SK-N-MC (cell line): ENCODE measurements at regions not wholly inside any gene's neighbourhood (a gene's known extent, or its start where the extent isn't known, plus 50 kb on each side); places are given as distances from the start of the nearest gene placed in this dataset.

Experiments
- DNase-seq: peaks from one replicate; pipeline ENCODE4 v3.0.0-alpha.2; 2011; ENCODE audit warnings: low read depth, low spot score
- H3K27ac ChIP-seq: fragments of 200-600 bp; sonication (generic); 2 replicates; pipeline ENCODE4 v1.5.1; 2016; ENCODE audit warnings: mixed run types
- H3K36me3 ChIP-seq: fragments of 200-600 bp; sonication (generic); 2 replicates; pipeline ENCODE4 v1.6.1; 2017; ENCODE audit warnings: antibody characterized with exemption, low read length, mixed read lengths; ENCODE audit not compliant: insufficient read depth
- H3K4me3 ChIP-seq: fragments of 200-600 bp; sonication (generic); 2 replicates; pipeline ENCODE4 v1.5.1; 2016
- H3K9ac ChIP-seq: fragments of 200-600 bp; sonication (generic); 2 replicates; pipeline ENCODE4 v1.8.0; 2017; ENCODE audit warnings: mixed run types, mixed read lengths; ENCODE audit not compliant: insufficient read length
- H3K9me3 ChIP-seq: fragments of 200-600 bp; sonication (generic); 2 replicates; pipeline ENCODE4 v1.6.1; 2017; ENCODE audit warnings: low read depth, mild to moderate bottlenecking, antibody characterized with exemption, low read length, moderate library complexity, mixed read lengths
- EZH2 ChIP-seq: fragments of 200-600 bp; sonication (generic); IDR thresholded peaks from one replicate; pipeline ENCODE4 v1.6.1; 2017; ENCODE audit warnings: antibody characterized with exemption
- FOXP2 ChIP-seq: optimal IDR thresholded peaks from 2 replicates; pipeline ENCODE3; 2011; ENCODE audit warnings: mild to moderate bottlenecking, moderate library complexity; ENCODE audit not compliant: insufficient read depth; ENCODE audit errors: extremely low read length, control extremely low read depth
- POLR2AphosphoS5 ChIP-seq: IDR thresholded peaks from 2 replicates; pipeline ENCODE4 v1.6.1; 2012; ENCODE audit warnings: mild to moderate bottlenecking, low read depth, low read length, borderline replicate concordance

DNA sequence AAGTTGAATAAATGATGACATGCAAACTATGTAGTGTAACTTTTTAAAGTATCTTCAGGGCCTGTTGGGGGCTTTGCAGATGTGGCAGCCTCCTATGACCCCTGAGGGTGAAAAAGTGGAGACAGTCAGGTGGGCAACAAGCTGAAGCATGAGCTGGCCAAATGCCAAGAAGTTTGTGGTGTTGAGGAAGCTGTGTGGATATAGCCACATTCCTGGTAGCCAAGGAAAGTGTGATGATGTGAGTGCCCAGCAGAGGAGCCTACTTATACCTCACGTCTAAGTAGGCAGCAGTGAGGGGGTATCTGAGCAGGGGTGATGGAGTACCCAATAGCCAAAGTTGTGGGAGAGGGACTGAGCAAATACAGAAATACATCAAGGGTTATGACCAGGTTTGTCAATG lies 621.2 kb upstream of the CDH6 start:
- Histone ChIP-seq H3K9ac (no peak overlapping the region), H3K36me3 (no peaks in the 10 kb centered on the region), H3K9me3 (no peaks in the 10 kb centered on the region), H3K4me3 (no peak overlapping the region), H3K27ac (no peak overlapping the region)
- DNase-seq: no peak
- TF ChIP-seq FOXP2 (no peak), EZH2 (no peak)

DNA sequence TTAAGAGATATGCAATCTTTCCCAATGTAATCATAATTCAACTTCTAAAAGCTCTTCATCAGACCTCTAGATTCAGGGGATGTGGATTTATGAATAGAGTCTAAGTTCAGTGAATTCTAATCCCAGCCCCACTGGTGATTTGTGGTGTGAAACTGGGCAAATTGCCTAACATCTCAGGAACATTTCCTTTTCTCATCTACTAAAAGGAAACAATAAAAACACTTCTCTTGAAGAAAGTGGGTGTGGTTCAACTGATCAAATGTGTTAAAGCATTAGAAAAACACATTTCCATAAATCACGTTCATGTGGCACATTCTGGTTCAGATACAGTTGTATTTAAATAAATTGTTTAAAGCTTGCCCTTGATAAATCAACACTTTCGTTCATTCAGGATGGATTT lies 631.7 kb upstream of the CDH6 start:
- H3K4me3 ChIP-seq: no peak overlapping the region
- no peak overlapping the region for H3K27ac ChIP-seq
- H3K9ac ChIP-seq: no peak overlapping the region
- no peaks in the 10 kb centered on the region for H3K9me3 ChIP-seq
- TF ChIP-seq FOXP2 (no peak), EZH2 (no peak), POLR2AphosphoS5 (no peak; the same call in 1 of the 2 replicates)
- DNase-seq: peak; percentile 35
- H3K36me3 ChIP-seq: no peaks in the 10 kb centered on the region

DNA sequence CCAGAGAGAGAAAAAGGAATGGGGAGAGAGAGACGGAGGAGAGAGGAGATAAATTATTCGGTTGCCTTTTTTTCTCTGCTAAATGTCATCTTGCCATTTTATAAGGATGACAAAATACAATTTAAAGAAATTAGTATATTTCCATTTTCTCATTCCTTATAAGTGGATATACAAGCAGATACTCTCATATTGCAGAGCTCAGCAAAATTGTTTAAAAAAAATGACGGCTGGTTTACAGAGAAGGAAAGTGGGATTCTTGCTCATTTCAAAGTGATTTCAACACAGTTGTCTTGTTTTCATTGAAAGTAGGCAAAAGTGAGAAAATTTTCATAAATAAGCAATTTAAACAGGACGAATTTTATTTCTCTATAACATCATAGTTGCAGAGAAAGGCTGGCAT lies 641.9 kb upstream of the CDH6 start:
- DNase-seq: no peak
- no peaks in the 10 kb centered on the region for H3K36me3 ChIP-seq
- H3K4me3 ChIP-seq: no peak overlapping the region
- no peaks in the 10 kb centered on the region for H3K9me3 ChIP-seq
- no peak overlapping the region for H3K9ac ChIP-seq
- H3K27ac ChIP-seq: no peak overlapping the region
- TF ChIP-seq POLR2AphosphoS5 (no peak), FOXP2 (no peak), EZH2 (no peak)

DNA sequence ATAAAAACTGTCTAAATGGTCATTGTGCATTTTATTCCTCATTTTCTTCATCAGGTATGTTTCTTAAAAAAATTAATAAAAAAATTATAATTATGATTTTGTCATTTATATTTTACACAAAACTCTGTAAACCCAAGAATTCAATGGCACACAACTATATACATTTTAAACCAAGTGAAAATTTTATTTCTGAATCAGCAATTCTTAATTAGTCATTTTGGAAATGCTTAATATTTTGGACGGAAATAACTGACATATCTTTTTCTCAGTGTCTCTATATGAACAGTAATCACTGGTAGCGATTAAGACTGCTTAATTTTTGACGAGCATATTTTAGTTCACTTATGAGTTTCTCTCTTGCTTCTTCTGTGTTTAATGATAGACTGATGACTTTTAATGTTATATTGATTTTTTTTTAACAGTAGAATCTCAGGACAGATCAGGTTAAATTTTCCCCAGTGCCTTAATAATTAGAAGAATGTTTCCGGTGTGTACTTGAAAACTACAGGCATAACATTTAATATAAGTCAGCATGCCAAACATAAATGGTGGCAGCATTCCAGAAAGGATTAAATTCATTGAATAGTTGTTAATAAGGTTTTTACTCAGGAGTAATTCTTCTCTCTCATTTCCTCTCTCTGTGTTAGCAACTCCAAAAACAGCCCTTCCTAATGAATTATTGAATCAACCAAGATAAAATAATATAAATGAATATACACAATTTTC lies 644.7 kb upstream of the CDH6 start:
- peak; percentile 72 for DNase-seq
- peak overlapping the region; percentile 60; the same call in 1 of the 2 replicates for H3K27ac ChIP-seq
- no peak overlapping the region for H3K9ac ChIP-seq
- TF ChIP-seq EZH2: no peak
- no peak for TF ChIP-seq FOXP2
- TF ChIP-seq POLR2AphosphoS5: no peak; the same call in 1 of the 2 replicates
- no peaks in the 10 kb centered on the region for H3K9me3 ChIP-seq
- H3K4me3 ChIP-seq: peak overlapping the region; percentile 32; the same call in 1 of the 2 replicates
- H3K36me3 ChIP-seq: no peaks in the 10 kb centered on the region

DNA sequence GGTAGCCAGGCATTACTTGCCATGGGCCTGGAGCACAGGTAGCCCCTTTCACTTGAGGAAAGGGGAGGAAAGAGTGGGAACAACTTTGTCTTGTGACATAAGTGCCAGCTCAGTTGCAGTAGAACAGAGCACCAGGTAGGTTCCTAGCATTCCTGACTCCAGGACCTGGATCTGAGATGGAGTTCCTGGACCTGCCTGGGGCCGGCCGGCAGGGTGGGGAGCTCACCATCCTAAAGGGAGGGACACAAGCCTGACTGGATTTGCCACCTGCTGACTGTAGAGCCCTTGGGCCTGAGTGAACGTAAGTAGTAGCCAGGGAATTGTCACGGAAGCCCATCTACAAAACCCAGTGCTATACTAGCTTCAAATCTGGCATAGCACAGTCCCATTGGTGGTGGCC lies 653.3 kb upstream of the CDH6 start:
- H3K9me3 ChIP-seq: no peaks in the 10 kb centered on the region
- H3K4me3 ChIP-seq: no peak overlapping the region
- no peak for TF ChIP-seq EZH2
- no peaks in the 10 kb centered on the region for H3K36me3 ChIP-seq
- DNase-seq: no peak
- H3K9ac ChIP-seq: no peak overlapping the region
- no peak overlapping the region for H3K27ac ChIP-seq

DNA sequence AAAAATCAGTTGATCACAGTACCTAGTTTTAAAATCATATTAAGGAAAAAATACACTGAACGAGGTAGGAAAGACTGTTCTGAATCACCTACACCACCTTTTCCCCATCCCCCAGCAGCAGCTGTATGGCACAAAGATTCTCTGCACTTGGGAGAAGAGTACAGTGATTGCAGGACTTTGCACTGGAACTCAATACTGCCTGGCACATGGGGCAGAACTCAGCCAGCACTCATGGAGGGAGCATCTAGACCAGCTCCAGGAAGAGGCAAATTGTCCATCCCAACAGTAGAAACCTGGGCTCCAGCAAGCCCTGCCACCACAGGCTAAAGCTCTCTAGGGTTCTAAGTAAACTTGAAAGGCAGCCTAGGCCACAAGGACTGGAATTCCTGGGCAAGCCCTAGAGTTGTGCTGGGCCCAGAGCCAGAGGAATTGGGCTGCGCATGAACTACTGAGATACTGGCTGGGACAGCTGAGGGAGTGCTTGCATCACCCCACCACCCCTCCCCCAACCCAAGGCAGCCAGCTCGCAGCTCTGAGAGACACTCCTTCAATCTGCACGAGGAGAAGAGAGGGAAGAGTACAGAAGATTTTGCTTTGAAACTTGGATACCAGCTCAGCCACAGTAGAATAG lies 654.4 kb upstream of the CDH6 start:
- H3K4me3 ChIP-seq: no peak overlapping the region
- H3K36me3 ChIP-seq: no peaks in the 10 kb centered on the region
- H3K27ac ChIP-seq: no peak overlapping the region
- no peak overlapping the region for H3K9ac ChIP-seq
- TF ChIP-seq FOXP2 (no peak), POLR2AphosphoS5 (no peak), EZH2 (no peak)
- H3K9me3 ChIP-seq: no peaks in the 10 kb centered on the region
- DNase-seq: no peak

DNA sequence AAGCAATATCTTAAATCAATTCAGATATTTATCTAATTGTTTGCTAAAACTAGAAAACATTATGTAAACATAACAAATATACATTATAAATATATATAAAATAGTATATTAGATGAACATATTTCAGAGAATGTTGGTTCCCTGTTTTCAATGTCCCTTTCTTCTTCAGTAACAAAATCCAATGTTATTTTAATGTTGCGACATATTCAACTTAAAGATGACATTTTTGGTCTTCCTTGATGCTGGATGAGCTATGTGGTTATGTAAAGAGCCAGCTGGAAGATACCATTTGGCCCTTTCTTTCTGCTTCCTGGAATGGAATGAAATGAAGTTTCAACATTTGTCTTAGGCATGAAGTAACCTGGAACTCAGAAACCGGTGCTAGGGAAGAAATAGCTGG lies 668.1 kb upstream of the CDH6 start:
- DNase-seq: no peak
- Histone ChIP-seq H3K4me3 (no peak overlapping the region), H3K36me3 (no peaks in the 10 kb centered on the region), H3K27ac (no peak overlapping the region), H3K9me3 (no peaks in the 10 kb centered on the region), H3K9ac (no peak overlapping the region)
- TF ChIP-seq EZH2 (no peak), FOXP2 (no peak), POLR2AphosphoS5 (no peak)

DNA sequence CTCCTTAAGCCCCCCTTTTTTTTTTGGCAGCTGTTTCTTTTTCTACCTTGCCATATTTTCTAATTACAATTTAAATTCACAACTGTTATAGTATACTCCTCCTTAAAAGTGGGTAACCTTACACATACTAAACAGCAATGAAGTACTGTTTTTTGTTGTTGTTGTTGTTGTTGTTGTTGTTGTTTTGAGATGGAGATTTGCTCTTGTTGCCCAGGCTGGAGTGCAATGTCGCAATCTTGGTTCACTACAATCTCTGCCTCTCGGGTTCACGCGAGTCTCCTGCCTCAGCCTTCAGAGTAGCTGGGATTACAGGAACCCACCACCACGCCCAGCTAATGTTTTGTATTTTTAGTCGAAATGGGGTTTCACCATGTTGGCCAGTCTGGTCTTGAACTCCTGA lies 669.1 kb upstream of the CDH6 start:
- Histone ChIP-seq H3K36me3 (no peaks in the 10 kb centered on the region), H3K27ac (no peak overlapping the region), H3K4me3 (no peak overlapping the region), H3K9ac (no peak overlapping the region), H3K9me3 (no peaks in the 10 kb centered on the region)
- no peak for TF ChIP-seq EZH2
- TF ChIP-seq FOXP2: no peak
- no peak for TF ChIP-seq POLR2AphosphoS5
- DNase-seq: no peak

DNA sequence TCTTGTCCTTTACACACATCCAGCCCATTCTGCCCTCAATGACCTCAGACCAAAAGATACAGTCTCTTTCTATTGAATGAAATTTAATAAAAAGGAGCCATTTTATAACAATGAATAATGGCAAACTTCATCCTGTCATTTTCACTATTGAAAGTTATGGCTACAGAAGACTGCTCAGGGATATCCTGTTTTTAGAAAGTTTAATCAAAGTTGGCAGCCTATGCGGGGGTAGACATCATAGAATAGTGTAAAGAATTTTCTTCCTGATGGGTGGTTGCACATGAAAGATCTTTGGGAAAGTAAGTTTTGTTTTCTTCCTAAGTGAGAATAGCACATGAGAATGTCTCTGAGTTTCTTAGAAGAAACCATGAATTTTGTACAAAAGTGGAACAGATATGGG lies 670.4 kb upstream of the CDH6 start:
- no peak for DNase-seq
- H3K4me3 ChIP-seq: no peak overlapping the region
- no peak overlapping the region for H3K9ac ChIP-seq
- no peaks in the 10 kb centered on the region for H3K36me3 ChIP-seq
- TF ChIP-seq EZH2 (no peak), POLR2AphosphoS5 (no peak)
- no peaks in the 10 kb centered on the region for H3K9me3 ChIP-seq
- no peak overlapping the region for H3K27ac ChIP-seq
